Vagina (tissue), 2 donors: ENCODE measurements at regions not wholly inside any gene's neighbourhood (a gene's known extent, or its start where the extent isn't known, plus 50 kb on each side); places are given as distances from the start of the nearest gene placed in this dataset.

ENCODE experiments used
- CTCF ChIP-seq, 3 experiments: fragments of 450-650 bp in 2 of 3; fragments of 200-600 bp in 1 of 3; sonication (generic) in 1 of 3; IDR thresholded peaks; one replicate each; pipeline ENCODE4 v1.5.1; 2017 to 2019; ENCODE audit warnings: antibody characterized with exemption in 3 of 3, mild to moderate bottlenecking in 2 of 3, moderate library complexity in 2 of 3
- POLR2A ChIP-seq, 2 donors: fragments of 450-650 bp; IDR thresholded peaks; one replicate each; pipeline ENCODE4 v1.6.1; 2017; ENCODE audit warnings: antibody characterized with exemption in 2 of 2, mild to moderate bottlenecking in 2 of 2, moderate library complexity in 2 of 2

DNA sequence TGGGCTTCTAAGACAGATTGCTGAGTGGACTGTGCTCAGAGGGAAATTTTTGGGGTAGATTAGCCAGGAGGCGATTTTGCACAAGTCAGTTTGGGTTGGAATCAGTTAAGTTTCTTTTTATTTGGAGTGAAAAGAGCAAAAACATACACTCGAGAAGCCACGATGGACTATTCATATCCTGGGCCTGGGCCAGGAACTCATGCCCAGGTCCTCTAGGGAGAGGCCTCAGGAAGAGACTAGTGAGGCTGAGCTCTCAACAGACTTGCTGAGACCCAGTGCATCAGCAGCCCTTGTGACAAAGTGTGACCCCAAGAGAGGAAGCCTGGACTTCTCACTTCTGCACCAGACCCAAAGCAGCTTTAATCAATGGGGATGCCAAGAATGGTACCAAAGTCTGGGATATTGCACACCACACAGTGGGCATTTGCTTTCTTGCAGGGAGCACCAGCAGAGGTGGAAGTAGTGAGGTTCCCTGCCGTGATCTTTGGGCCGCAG is 61.6 kb upstream of the MAFB start:
- TF ChIP-seq CTCF (IDR thresholded peaks at IDR 0.05) = no peak
- no peak for TF ChIP-seq POLR2A (IDR thresholded peaks at IDR 0.05)
